ENCODE measurements at regions not wholly inside any gene's neighbourhood (a gene's known extent, or its start where the extent isn't known, plus 50 kb on each side); places are given as distances from the start of the nearest gene placed in this dataset.
"Not testable (repeated sequence)": the region's sequence is repeated elsewhere in the genome, so short reads cannot be mapped to it uniquely, and the experiment has no call there.

- DNase-seq (ENCODE audit: low read depth) = not testable (repeated sequence)
Measured at GRCh38 chr9:41839786-41840185, 289.4 kb downstream of the CNTNAP3B start.

- DNase-seq (ENCODE audit: low read depth) = not testable (repeated sequence)
Measured at GRCh38 chr9:41838953-41839352, 290.3 kb downstream of the CNTNAP3B start.

GRCh38 chr9:41838562-41838851, 290.7 kb downstream of the CNTNAP3B start:
- DNase-seq (ENCODE audit: low read depth) = not testable (repeated sequence)

GRCh38 chr9:41837684-41838561, 291.3 kb downstream of the CNTNAP3B start:
- not testable (repeated sequence) for DNase-seq (ENCODE audit: low read depth)

- DNase-seq (ENCODE audit: low read depth) = not testable (repeated sequence)
Measured at GRCh38 chr9:41833108-41833507, 296.1 kb downstream of the CNTNAP3B start.

GRCh38 chr9:41824723-41825122, 304.5 kb downstream of the CNTNAP3B start:
- not testable (repeated sequence) for DNase-seq (ENCODE audit: low read depth)

GRCh38 chr9:41802706-41803105, 326.5 kb downstream of the CNTNAP3B start:
- not testable (repeated sequence) for DNase-seq (ENCODE audit: low read depth)

GRCh38 chr9:41798684-41799083, 330.5 kb downstream of the CNTNAP3B start:
- DNase-seq (ENCODE audit: low read depth) = not testable (repeated sequence)

GRCh38 chr9:41790719-41791363, 338.4 kb downstream of the CNTNAP3B start:
- DNase-seq (ENCODE audit: low read depth) = peak; percentile 65

GRCh38 chr9:41790007-41790406, 339.2 kb downstream of the CNTNAP3B start:
- DNase-seq (ENCODE audit: low read depth) = not testable (repeated sequence)

- not testable (repeated sequence) for DNase-seq (ENCODE audit: low read depth)
Measured at GRCh38 chr9:41789387-41789786, 339.8 kb downstream of the CNTNAP3B start.

GRCh38 chr9:41787951-41788350, 341.3 kb downstream of the CNTNAP3B start:
- DNase-seq (ENCODE audit: low read depth) = not testable (repeated sequence)

GRCh38 chr9:41787270-41787669, 342.0 kb downstream of the CNTNAP3B start:
- not testable (repeated sequence) for DNase-seq (ENCODE audit: low read depth)

GRCh38 chr9:41784006-41784405, 345.2 kb downstream of the CNTNAP3B start:
- DNase-seq (ENCODE audit: low read depth) = not testable (repeated sequence)

GRCh38 chr9:41783070-41783810, 346.0 kb downstream of the CNTNAP3B start:
- not testable (repeated sequence) for DNase-seq (ENCODE audit: low read depth)

GRCh38 chr9:41781899-41782298, 347.3 kb downstream of the CNTNAP3B start:
- not testable (repeated sequence) for DNase-seq (ENCODE audit: low read depth)

GRCh38 chr9:41779897-41780406, 349.3 kb downstream of the CNTNAP3B start:
- DNase-seq (ENCODE audit: low read depth) = not testable (repeated sequence)

GRCh38 chr9:41779192-41779591, 350.0 kb downstream of the CNTNAP3B start:
- not testable (repeated sequence) for DNase-seq (ENCODE audit: low read depth)

GRCh38 chr9:41778535-41779071, 350.6 kb downstream of the CNTNAP3B start:
- not testable (repeated sequence) for DNase-seq (ENCODE audit: low read depth)

- not testable (repeated sequence) for DNase-seq (ENCODE audit: low read depth)
Measured at GRCh38 chr9:41777536-41777935, 351.7 kb downstream of the CNTNAP3B start.

- DNase-seq (ENCODE audit: low read depth) = not testable (repeated sequence)
Measured at GRCh38 chr9:41772541-41772940, 356.7 kb downstream of the CNTNAP3B start.

- DNase-seq (ENCODE audit: low read depth) = not testable (repeated sequence)
Measured at GRCh38 chr9:41771693-41772092, 357.5 kb downstream of the CNTNAP3B start.

All from Daoy (cell line).